Suprapubic skin (tissue), 3 donors: ENCODE measurements at regions not wholly inside any gene's neighbourhood (a gene's known extent, or its start where the extent isn't known, plus 50 kb on each side); places are given as distances from the start of the nearest gene placed in this dataset.

Source experiments
- CTCF ChIP-seq, 2 donors: fragments of 200-600 bp in 1 of 2; fragments of 450-650 bp in 1 of 2; sonication (generic) in 1 of 2; IDR thresholded peaks; one replicate each; pipeline ENCODE4 v1.5.1; 2016 to 2019; ENCODE audit warnings: antibody characterized with exemption in 2 of 2, mild to moderate bottlenecking in 1 of 2, moderate library complexity in 1 of 2
- EP300 ChIP-seq: sonication (generic); formaldehyde crosslinking; IDR thresholded peaks from one replicate; pipeline ENCODE4 v1.6.1; 2017; ENCODE audit warnings: antibody characterized with exemption
- POLR2A ChIP-seq, 2 donors: fragments of 450-650 bp; IDR thresholded peaks; one replicate each; pipeline ENCODE4 v1.6.1; 2017; ENCODE audit warnings: antibody characterized with exemption in 2 of 2, mild to moderate bottlenecking in 2 of 2, moderate library complexity in 2 of 2

DNA sequence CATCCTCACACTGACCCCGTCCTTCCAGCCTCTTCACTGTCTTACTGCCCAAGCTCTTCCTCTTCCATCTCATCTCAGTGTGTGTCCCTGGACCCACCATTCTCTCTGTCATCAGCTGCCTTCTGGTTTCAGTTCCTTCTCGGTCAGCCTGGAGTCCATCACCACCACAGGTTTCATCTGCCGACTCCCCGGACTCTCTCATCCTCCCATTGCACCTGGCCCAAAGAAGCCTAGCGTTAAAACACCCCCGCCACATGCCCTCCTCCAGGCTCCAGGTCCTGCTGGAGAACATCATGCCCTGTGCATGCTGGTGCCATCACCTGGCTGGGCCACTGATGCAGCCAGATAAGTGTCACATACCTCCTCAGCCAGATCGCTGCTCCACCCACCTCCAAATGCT is 122.1 kb upstream of the GPR12 start:
- no peak for TF ChIP-seq CTCF (IDR thresholded peaks at IDR 0.05)
- TF ChIP-seq EP300: no peak
- no peak for TF ChIP-seq POLR2A (IDR thresholded peaks at IDR 0.05)
